GM12891 (cell line): ENCODE measurements at regions not wholly inside any gene's neighbourhood (a gene's known extent, or its start where the extent isn't known, plus 50 kb on each side); places are given as distances from the start of the nearest gene placed in this dataset.

Experiments
- POLR2A ChIP-seq: IDR thresholded peaks from 2 replicates; pipeline ENCODE4 v1.6.1; 2011; ENCODE audit warnings: low read depth, low read length, control low read depth
- POLR2AphosphoS5 ChIP-seq: IDR thresholded peaks from 2 replicates; pipeline ENCODE4 v1.6.1; 2011; ENCODE audit warnings: low read depth, low read length, control low read depth

- TF ChIP-seq POLR2A (no peak), POLR2AphosphoS5 (no peak)
Measured at GRCh38 chr6:6890400-6890858, 217.3 kb upstream of the RREB1 start.
